WERI-Rb-1 (cell line): ENCODE measurements at regions not wholly inside any gene's neighbourhood (a gene's known extent, or its start where the extent isn't known, plus 50 kb on each side); places are given as distances from the start of the nearest gene placed in this dataset.

Source experiments
- DNase-seq: peaks from one replicate; pipeline ENCODE4 v3.0.0-alpha.2; 2020
- H3K27ac ChIP-seq: fragments of 250-450 bp; sonication (Bioruptor Pico); 2 replicates; pipeline ENCODE4 v1.5.1; 2020; ENCODE audit warnings: mild to moderate bottlenecking, moderate library complexity
- H3K27me3 ChIP-seq: fragments of 250-450 bp; sonication (Bioruptor Pico); 2 replicates; pipeline ENCODE4 v1.5.1; 2021; ENCODE audit warnings: mild to moderate bottlenecking, low read depth, moderate library complexity; ENCODE audit not compliant: insufficient read depth, severe bottlenecking
- H3K36me3 ChIP-seq: fragments of 250-450 bp; sonication (Bioruptor Pico); 2 replicates; pipeline ENCODE4 v1.5.1; 2020; ENCODE audit warnings: mild to moderate bottlenecking, moderate library complexity
- H3K4me3 ChIP-seq: 2 replicates; pipeline ENCODE4 v1.5.1; 2011; ENCODE audit warnings: low read depth, mild to moderate bottlenecking, control low read depth, low read length
- H3K9me3 ChIP-seq: fragments of 250-450 bp; sonication (Bioruptor Pico); 2 replicates; pipeline ENCODE4 v1.5.1; 2021; ENCODE audit warnings: mild to moderate bottlenecking, moderate library complexity; ENCODE audit not compliant: severe bottlenecking
- TF ChIP-seq, protein P1 (sequence below): IDR thresholded peaks from 2 replicates; pipeline ENCODE4 v1.5.1; 2011; ENCODE audit warnings: low read depth, mild to moderate bottlenecking, control low read depth, inconsistent platforms, low read length

DNA sequence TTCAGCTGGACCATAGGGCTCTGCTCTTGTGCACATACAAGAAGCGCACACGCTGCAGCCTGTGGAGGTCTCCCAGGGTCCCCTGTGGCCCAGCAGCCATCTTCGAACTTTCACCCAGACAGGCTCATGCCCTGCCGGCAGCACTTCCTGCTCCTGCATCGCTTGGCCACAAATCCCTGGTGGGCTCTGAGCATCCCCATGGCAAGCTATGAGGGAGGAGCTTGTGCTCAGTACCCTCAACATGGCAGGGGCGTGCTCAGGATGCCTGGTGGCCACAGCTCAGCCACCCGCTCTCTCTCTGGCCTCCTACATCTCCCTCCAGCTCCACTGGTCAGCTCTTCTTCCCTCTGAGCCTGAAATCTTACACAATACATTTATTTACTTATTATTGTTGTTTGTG, 63.7 kb downstream of the IRX2 start:
- Histone ChIP-seq H3K27me3 (no peaks in the 10 kb centered on the region), H3K36me3 (no peaks in the 10 kb centered on the region), H3K27ac (no peak overlapping the region), H3K9me3 (peaks cover 19% of the 10 kb centered on the region), H3K4me3 (no peak overlapping the region)
- no peak for DNase-seq
- TF ChIP-seq, protein P1, sequence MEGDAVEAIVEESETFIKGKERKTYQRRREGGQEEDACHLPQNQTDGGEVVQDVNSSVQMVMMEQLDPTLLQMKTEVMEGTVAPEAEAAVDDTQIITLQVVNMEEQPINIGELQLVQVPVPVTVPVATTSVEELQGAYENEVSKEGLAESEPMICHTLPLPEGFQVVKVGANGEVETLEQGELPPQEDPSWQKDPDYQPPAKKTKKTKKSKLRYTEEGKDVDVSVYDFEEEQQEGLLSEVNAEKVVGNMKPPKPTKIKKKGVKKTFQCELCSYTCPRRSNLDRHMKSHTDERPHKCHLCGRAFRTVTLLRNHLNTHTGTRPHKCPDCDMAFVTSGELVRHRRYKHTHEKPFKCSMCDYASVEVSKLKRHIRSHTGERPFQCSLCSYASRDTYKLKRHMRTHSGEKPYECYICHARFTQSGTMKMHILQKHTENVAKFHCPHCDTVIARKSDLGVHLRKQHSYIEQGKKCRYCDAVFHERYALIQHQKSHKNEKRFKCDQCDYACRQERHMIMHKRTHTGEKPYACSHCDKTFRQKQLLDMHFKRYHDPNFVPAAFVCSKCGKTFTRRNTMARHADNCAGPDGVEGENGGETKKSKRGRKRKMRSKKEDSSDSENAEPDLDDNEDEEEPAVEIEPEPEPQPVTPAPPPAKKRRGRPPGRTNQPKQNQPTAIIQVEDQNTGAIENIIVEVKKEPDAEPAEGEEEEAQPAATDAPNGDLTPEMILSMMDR, result no peak

GRCh38 chr5:2686321-2687124, 65.0 kb downstream of the IRX2 start:
- H3K36me3 ChIP-seq, result no peaks in the 10 kb centered on the region
- no peak overlapping the region for H3K4me3 ChIP-seq
- DNase-seq, result no peak
- H3K27ac ChIP-seq, result no peak overlapping the region
- TF ChIP-seq, protein P1, result no peak
- peaks cover 13% of the 10 kb centered on the region for H3K9me3 ChIP-seq
- H3K27me3 ChIP-seq, result no peaks in the 10 kb centered on the region

GRCh38 chr5:2685651-2686272, 65.7 kb downstream of the IRX2 start:
- Histone ChIP-seq H3K27ac (no peak overlapping the region), H3K9me3 (peaks cover 5% of the 10 kb centered on the region), H3K4me3 (no peak overlapping the region), H3K27me3 (no peaks in the 10 kb centered on the region), H3K36me3 (no peaks in the 10 kb centered on the region)
- TF ChIP-seq, protein P1, result no peak
- no peak for DNase-seq

- H3K27ac ChIP-seq, result no peak overlapping the region
- DNase-seq, result no peak
- TF ChIP-seq, protein P1, result no peak
- no peaks in the 10 kb centered on the region for H3K27me3 ChIP-seq
- H3K4me3 ChIP-seq, result no peak overlapping the region
- no peaks in the 10 kb centered on the region for H3K36me3 ChIP-seq
- H3K9me3 ChIP-seq, result no peaks in the 10 kb centered on the region
Observed at GRCh38 chr5:2684606-2685005, 66.9 kb downstream of the IRX2 start.

- Histone ChIP-seq H3K27ac (no peak overlapping the region; the same call in 1 of the 2 replicates), H3K4me3 (no peak overlapping the region), H3K27me3 (no peaks in the 10 kb centered on the region), H3K9me3 (no peaks in the 10 kb centered on the region), H3K36me3 (no peaks in the 10 kb centered on the region)
- DNase-seq, result peak; percentile 63
- TF ChIP-seq, protein P1, result 0 out of 2 replicates have a peak, but pooled peaks have one; percentile 6
Observed at GRCh38 chr5:2683720-2684119, 67.8 kb downstream of the IRX2 start.
